Kidney (tissue), 10 donors: ENCODE measurements at regions not wholly inside any gene's neighbourhood (a gene's known extent, or its start where the extent isn't known, plus 50 kb on each side); places are given as distances from the start of the nearest gene placed in this dataset.
A peak's percentile ranks its signal among the peaks of the same experiment; 100 is the strongest.
"Not testable (repeated sequence)": the region's sequence is repeated elsewhere in the genome, so short reads cannot be mapped to it uniquely, and the experiment has no call there.

Experiments
- DNase-seq, 5 donors: peaks; one replicate each; pipeline ENCODE4 v3.0.0-alpha.2; 2013 to 2020
- FAIRE-seq: peaks from 2 replicates; lab custom pipeline; 2012; peaks lifted over from hg19 to GRCh38; lab: Jason Lieb, UNC
- H3K27ac ChIP-seq, 2 donors: one replicate each; pipeline ENCODE4 v1.7.0; 2013; ENCODE audit warnings: low read depth in 2 of 2, low read length in 2 of 2, inconsistent platforms in 1 of 2
- H3K27me3 ChIP-seq: one replicate; pipeline ENCODE4 v1.7.1; 2013; ENCODE audit warnings: low read length, inconsistent platforms; ENCODE audit not compliant: control insufficient read depth, insufficient read depth
- H3K36me3 ChIP-seq, 3 donors: one replicate each; pipeline versions ENCODE4 v1.7.0 to v1.7.1; 2013; ENCODE audit warnings: low read length in 3 of 3, control low read depth in 1 of 3, inconsistent platforms in 1 of 3; ENCODE audit not compliant: insufficient read depth in 3 of 3, control insufficient read depth in 2 of 3
- H3K4me1 ChIP-seq, 3 donors: one replicate each; pipeline versions ENCODE4 v1.7.0 to v1.7.1; 2013; ENCODE audit warnings: low read length in 3 of 3, inconsistent platforms in 1 of 3, low read depth in 1 of 3; ENCODE audit not compliant: control insufficient read depth in 2 of 3, insufficient read depth in 2 of 3
- H3K4me3 ChIP-seq, 3 donors: one replicate each; pipeline versions ENCODE4 v1.7.0 to v1.8.1; 2013; ENCODE audit warnings: low read length in 3 of 3, control low read depth in 1 of 3, inconsistent platforms in 1 of 3
- H3K9ac ChIP-seq, 3 donors: one replicate each; pipeline versions ENCODE4 v1.7.0 to v1.7.1; 2013; ENCODE audit warnings: low read length in 3 of 3, control low read depth in 1 of 3, inconsistent platforms in 1 of 3
- H3K9me3 ChIP-seq, 3 donors: one replicate each; pipeline versions ENCODE4 v1.7.0 to v1.7.1; 2013; ENCODE audit warnings: low read length in 3 of 3, control low read depth in 1 of 3, inconsistent platforms in 1 of 3; ENCODE audit not compliant: control insufficient read depth in 2 of 3, insufficient read depth in 1 of 3
- intact Hi-C: fragments of 100-400 bp; cut with DNase I; formaldehyde crosslinking; loops from one replicate; pipeline ENCODE4 v1.11.1; 2022
- donor health status: control.
- donor health status: control.
- donor health status: DM: yes; HTN: yes; CAD: no.
- donor health status: Normal renal cell carcinoma (clear cell type).

- H3K9ac ChIP-seq, H3K4me1 ChIP-seq, H3K9me3 ChIP-seq, H3K27me3 ChIP-seq, H3K27ac ChIP-seq, FAIRE-seq, intact Hi-C loops, H3K4me3 ChIP-seq, DNase-seq, H3K36me3 ChIP-seq: not testable (repeated sequence)
These were observed 84.3 kb downstream of the PPIAL4A start for GRCh38 chr1:120973836-120974235.

GRCh38 chr1:120977279-120977678, 87.7 kb downstream of the PPIAL4A start:
- H3K9ac ChIP-seq, intact Hi-C loops, H3K4me1 ChIP-seq, H3K27me3 ChIP-seq, DNase-seq, H3K36me3 ChIP-seq, H3K4me3 ChIP-seq, H3K27ac ChIP-seq, FAIRE-seq, H3K9me3 ChIP-seq: not testable (repeated sequence)

- H3K4me1 ChIP-seq, H3K4me3 ChIP-seq, H3K27me3 ChIP-seq, DNase-seq, H3K9me3 ChIP-seq, H3K9ac ChIP-seq, intact Hi-C loops, H3K36me3 ChIP-seq, H3K27ac ChIP-seq, FAIRE-seq: not testable (repeated sequence)
These were observed 92.0 kb downstream of the PPIAL4A start for GRCh38 chr1:120981489-120982094.

- H3K36me3 ChIP-seq, H3K9ac ChIP-seq, H3K4me1 ChIP-seq, H3K27me3 ChIP-seq, H3K9me3 ChIP-seq, FAIRE-seq, DNase-seq, H3K27ac ChIP-seq, intact Hi-C loops, H3K4me3 ChIP-seq: not testable (repeated sequence)
These were observed 105.0 kb downstream of the PPIAL4A start for GRCh38 chr1:120994614-120995013.

- H3K27ac ChIP-seq, H3K4me3 ChIP-seq, FAIRE-seq, intact Hi-C loops, H3K36me3 ChIP-seq, H3K9me3 ChIP-seq, H3K9ac ChIP-seq, H3K4me1 ChIP-seq, H3K27me3 ChIP-seq: not testable (repeated sequence)
- DNase-seq: peak in 1 of 5 donors; percentile 0
These were observed 105.5 kb downstream of the PPIAL4A start for GRCh38 chr1:120995025-120995424.

GRCh38 chr1:121001090-121001726, 111.6 kb downstream of the PPIAL4A start:
- FAIRE-seq, H3K9me3 ChIP-seq, intact Hi-C loops, H3K27me3 ChIP-seq, H3K9ac ChIP-seq, DNase-seq, H3K4me1 ChIP-seq, H3K36me3 ChIP-seq, H3K27ac ChIP-seq, H3K4me3 ChIP-seq: not testable (repeated sequence)

GRCh38 chr1:121003230-121003629, 113.7 kb downstream of the PPIAL4A start:
- H3K36me3 ChIP-seq, H3K4me3 ChIP-seq, intact Hi-C loops, DNase-seq, FAIRE-seq, H3K9ac ChIP-seq, H3K4me1 ChIP-seq, H3K9me3 ChIP-seq, H3K27me3 ChIP-seq, H3K27ac ChIP-seq: not testable (repeated sequence)

- H3K9ac ChIP-seq, FAIRE-seq, H3K9me3 ChIP-seq, H3K4me3 ChIP-seq, H3K4me1 ChIP-seq, intact Hi-C loops, H3K27ac ChIP-seq, H3K36me3 ChIP-seq, H3K27me3 ChIP-seq: not testable (repeated sequence)
- peak in 4 of 5 donors; percentile 7 to 38 (median 29) for DNase-seq
These were observed 117.3 kb downstream of the PPIAL4A start for GRCh38 chr1:121006826-121007225.
